Central memory CD8-positive, alpha-beta T cell (primary cell): ENCODE measurements at regions not wholly inside any gene's neighbourhood (a gene's known extent, or its start where the extent isn't known, plus 50 kb on each side); places are given as distances from the start of the nearest gene placed in this dataset.

Experiments
- ATAC-seq: fragments of 150-1000 bp; cut with Tn5 transposase; replicated peaks from 2 replicates; pipeline ENCODE4 v1.10.0; 2022; ENCODE audit warnings: mild to moderate bottlenecking, moderate FRiP score, moderate number of reproducible peaks; ENCODE audit not compliant: poor library complexity, severe bottlenecking; ENCODE audit errors: extremely low read depth
- DNase-seq, 2 donors: peaks; one replicate each; pipeline ENCODE4 v3.0.0; 2021; ENCODE audit warnings: low spot score in 2 of 2
- H3K27ac Mint-ChIP-seq: one replicate; pipeline ENCODE4 v1.8.0; 2022; ENCODE audit warnings: low read depth, mild to moderate bottlenecking, moderate library complexity, mixed read lengths
- H3K27me3 Mint-ChIP-seq: one replicate; pipeline ENCODE4 v1.8.0; 2022; ENCODE audit warnings: mixed read lengths
- H3K36me3 Mint-ChIP-seq: one replicate; pipeline ENCODE4 v1.8.0; 2022; ENCODE audit warnings: mild to moderate bottlenecking, moderate library complexity, mixed read lengths; ENCODE audit not compliant: insufficient read depth
- H3K4me1 Mint-ChIP-seq: one replicate; pipeline ENCODE4 v1.8.0; 2022; ENCODE audit warnings: mixed read lengths
- H3K4me3 Mint-ChIP-seq: one replicate; pipeline ENCODE4 v1.8.0; 2022; ENCODE audit warnings: mild to moderate bottlenecking, moderate library complexity, mixed read lengths
- H3K9me3 Mint-ChIP-seq: one replicate; pipeline ENCODE4 v1.8.0; 2022; ENCODE audit warnings: mixed read lengths

DNA sequence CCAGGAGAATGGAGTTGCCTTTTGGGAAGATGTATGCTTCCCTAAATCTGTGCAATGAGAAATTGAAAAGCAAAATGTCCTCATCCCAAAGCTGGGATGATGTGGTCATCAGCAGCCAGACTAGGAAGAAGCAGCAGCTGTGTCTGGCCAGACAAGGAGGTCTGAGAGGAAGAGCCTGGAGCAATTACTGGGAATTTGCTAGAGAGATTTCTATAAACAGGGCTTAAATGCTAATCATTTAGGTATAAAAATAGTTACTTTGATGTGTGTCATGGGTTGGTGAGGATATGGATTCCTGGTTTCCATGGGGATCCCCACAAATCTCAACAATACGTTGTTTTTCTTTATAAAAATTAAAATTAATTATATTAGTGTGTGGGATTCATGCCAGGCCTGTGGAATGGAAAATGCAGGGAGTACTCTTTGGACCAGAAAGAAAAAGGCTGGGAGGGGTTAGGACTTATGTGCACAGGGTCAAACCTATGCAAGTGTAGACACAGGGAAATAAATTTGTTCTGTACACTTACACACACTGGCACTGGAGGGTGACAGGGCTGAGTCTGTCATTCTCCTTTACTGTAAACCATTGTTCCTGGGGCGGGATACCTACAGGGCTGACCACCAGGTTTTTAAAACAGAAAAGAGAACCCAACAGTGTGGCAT lies 58.7 kb upstream of the TRPC7 start:
- Mint-ChIP-seq H3K4me3 (no peak overlapping the region), H3K36me3 (peaks cover 5% of the 10 kb centered on the region), H3K9me3 (no peaks in the 10 kb centered on the region), H3K27ac (no peak overlapping the region), H3K27me3 (no peaks in the 10 kb centered on the region), H3K4me1 (no peaks in the 10 kb centered on the region)
- ATAC-seq (no peak), DNase-seq (no peak)

DNA sequence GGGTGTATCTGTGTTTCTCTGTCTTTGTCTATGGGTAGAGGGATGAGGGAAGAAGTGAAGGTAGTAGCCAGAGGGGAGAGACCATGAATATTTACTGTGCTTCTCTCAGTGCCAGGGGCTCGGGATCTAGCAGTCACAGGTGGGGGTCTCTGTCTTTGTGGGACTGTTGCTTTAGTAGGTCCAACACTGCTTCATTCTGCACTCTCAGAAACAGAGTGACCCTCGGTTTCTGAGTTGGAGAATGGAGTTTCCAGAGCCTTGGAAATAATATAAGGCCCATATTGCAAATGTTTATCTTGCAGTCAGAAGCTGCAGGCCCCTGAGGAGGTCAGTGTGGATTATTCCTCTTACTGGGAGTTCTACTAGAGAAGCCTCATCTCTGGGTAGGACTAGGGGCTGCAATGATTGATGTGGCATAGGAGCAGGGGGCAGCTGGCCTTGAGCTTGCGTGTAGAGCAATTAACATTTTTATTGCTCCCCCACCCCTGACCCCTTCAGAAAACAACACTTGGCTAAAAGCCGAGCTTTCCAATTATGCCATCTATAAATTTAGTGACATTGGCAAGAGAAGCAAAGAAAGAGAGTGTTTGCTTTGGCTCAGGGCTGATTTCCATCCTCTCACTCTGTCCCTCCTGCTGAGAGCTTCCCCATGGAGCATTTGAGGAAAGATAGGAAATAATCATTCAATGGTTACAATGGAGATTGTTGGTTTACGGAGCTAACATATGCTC lies 55.0 kb upstream of the TRPC7 start:
- no peak for ATAC-seq
- Mint-ChIP-seq H3K4me3 (no peak overlapping the region), H3K36me3 (peaks cover 3% of the 10 kb centered on the region), H3K9me3 (no peaks in the 10 kb centered on the region), H3K4me1 (no peaks in the 10 kb centered on the region), H3K27ac (no peak overlapping the region), H3K27me3 (no peaks in the 10 kb centered on the region)
- no peak for DNase-seq

DNA sequence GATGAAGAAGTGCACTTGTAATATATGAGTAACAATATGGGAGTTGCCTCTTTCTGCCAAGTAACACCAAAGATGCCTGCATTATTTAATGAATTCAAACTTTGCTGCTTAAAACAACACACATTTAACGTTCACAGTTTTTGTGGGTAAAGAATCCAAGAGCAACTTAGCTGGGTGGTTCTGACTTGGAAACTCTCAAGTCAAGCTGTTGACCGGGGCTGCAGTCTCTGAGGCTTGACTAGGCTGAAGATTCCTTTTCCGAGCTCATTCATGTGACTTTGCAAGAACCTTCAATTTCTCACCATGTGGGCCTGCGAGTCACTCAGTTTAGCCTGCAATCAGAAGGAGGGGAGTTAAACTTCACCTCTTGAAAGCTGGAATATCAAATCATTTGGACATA lies 53.0 kb upstream of the TRPC7 start:
- Mint-ChIP-seq H3K9me3 (no peaks in the 10 kb centered on the region), H3K4me1 (no peaks in the 10 kb centered on the region), H3K4me3 (no peak overlapping the region), H3K27me3 (no peaks in the 10 kb centered on the region), H3K27ac (no peak overlapping the region), H3K36me3 (peaks cover 3% of the 10 kb centered on the region)
- DNase-seq (no peak), ATAC-seq (no peak)
